MM.1S (cell line): ENCODE measurements at regions not wholly inside any gene's neighbourhood (a gene's known extent, or its start where the extent isn't known, plus 50 kb on each side); places are given as distances from the start of the nearest gene placed in this dataset.

Source experiments
- DNase-seq: peaks from one replicate; pipeline ENCODE4 v3.0.0-alpha.2; 2015
- H2AFZ ChIP-seq: fragments of 300-600 bp; sonication (generic); 2 replicates; pipeline ENCODE4 v1.6.0; 2016; ENCODE audit warnings: antibody characterized with exemption, low read length
- H3F3A ChIP-seq: fragments of 300-600 bp; sonication (generic); 2 replicates; pipeline ENCODE4 v1.6.1; 2016; ENCODE audit warnings: mild to moderate bottlenecking, antibody characterized with exemption, low read length, moderate library complexity, mixed read lengths; ENCODE audit not compliant: insufficient read depth
- H3K27ac ChIP-seq: fragments of 300-600 bp; sonication (generic); 2 replicates; pipeline ENCODE4 v1.5.1; 2016; ENCODE audit warnings: mild to moderate bottlenecking, low read length
- H3K27me3 ChIP-seq: fragments of 300-600 bp; sonication (generic); replicated peaks from 2 replicates; pipeline ENCODE4 v1.6.0; 2016; ENCODE audit warnings: low read length; ENCODE audit not compliant: insufficient read depth
- H3K36me3 ChIP-seq: fragments of 300-600 bp; sonication (generic); replicated peaks from 2 replicates; pipeline ENCODE4 v1.6.1; 2016; ENCODE audit warnings: mild to moderate bottlenecking, low read length, mixed read lengths; ENCODE audit not compliant: insufficient read depth
- H3K4me1 ChIP-seq: fragments of 300-600 bp; sonication (generic); 2 replicates; pipeline ENCODE4 v1.6.1; 2016; ENCODE audit warnings: low read length, mixed read lengths
- H3K4me2 ChIP-seq: fragments of 300-600 bp; sonication (generic); 2 replicates; pipeline ENCODE4 v1.6.0; 2016; ENCODE audit warnings: low read depth, low read length
- H3K4me3 ChIP-seq: fragments of 300-600 bp; sonication (generic); 2 replicates; pipeline ENCODE4 v1.5.1; 2016; ENCODE audit warnings: low read length, mixed read lengths
- H3K79me2 ChIP-seq: fragments of 300-600 bp; sonication (generic); 2 replicates; pipeline ENCODE4 v1.6.1; 2016; ENCODE audit warnings: mixed run types, low read length, mixed read lengths
- H3K9ac ChIP-seq: fragments of 300-600 bp; sonication (generic); 2 replicates; pipeline ENCODE4 v1.6.1; 2016; ENCODE audit warnings: low read length, mixed read lengths
- H3K9me2 ChIP-seq: fragments of 300-600 bp; sonication (generic); replicated peaks from 2 replicates; pipeline ENCODE4 v1.6.1; 2016; ENCODE audit warnings: mild to moderate bottlenecking, low read length, mixed read lengths; ENCODE audit not compliant: insufficient read depth
- H3K9me3 ChIP-seq: fragments of 300-600 bp; sonication (generic); replicated peaks from 2 replicates; pipeline ENCODE4 v1.6.1; 2016; ENCODE audit warnings: mild to moderate bottlenecking, low read length, mixed read lengths; ENCODE audit not compliant: insufficient read depth
- H4K20me1 ChIP-seq: fragments of 300-600 bp; sonication (generic); 2 replicates; pipeline ENCODE4 v1.6.1; 2016; ENCODE audit warnings: mild to moderate bottlenecking, low read length, moderate library complexity, mixed read lengths; ENCODE audit not compliant: insufficient read depth
- CTCF ChIP-seq: fragments of 300-600 bp; sonication (generic); IDR thresholded peaks from 2 replicates; pipeline ENCODE4 v1.5.1; 2016; ENCODE audit warnings: antibody characterized with exemption, low read length, mixed read lengths
- EZH2 ChIP-seq: fragments of 300-600 bp; sonication (generic); optimal IDR thresholded peaks from 2 replicates; pipeline ENCODE3; 2017; ENCODE audit warnings: low read depth, mild to moderate bottlenecking, antibody characterized with exemption, low read length, mixed read lengths
- EZH2phosphoT487 ChIP-seq: fragments of 300-600 bp; sonication (generic); IDR thresholded peaks from 2 replicates; pipeline ENCODE4 v1.6.1; 2018; ENCODE audit warnings: antibody characterized with exemption, low read length

- no peak overlapping the region for H3K4me2 ChIP-seq
- no peaks in the 10 kb centered on the region for H3K79me2 ChIP-seq
- no peaks in the 10 kb centered on the region for H3K9me3 ChIP-seq
- no peaks in the 10 kb centered on the region for H3K36me3 ChIP-seq
- H3K9me2 ChIP-seq, result no peaks in the 10 kb centered on the region
- H3F3A ChIP-seq, result no peaks in the 10 kb centered on the region
- TF ChIP-seq EZH2 (no peak), EZH2phosphoT487 (no peak), CTCF (no peak)
- no peaks in the 10 kb centered on the region for H4K20me1 ChIP-seq
- H3K27ac ChIP-seq, result no peak overlapping the region
- H3K9ac ChIP-seq, result no peak overlapping the region
- no peak overlapping the region for H2AFZ ChIP-seq
- no peak overlapping the region for H3K4me3 ChIP-seq
- no peaks in the 10 kb centered on the region for H3K4me1 ChIP-seq
- DNase-seq, result no peak
- no peaks in the 10 kb centered on the region for H3K27me3 ChIP-seq
These were observed 57.5 kb upstream of the HTR1A start for GRCh38 chr5:64019746-64020145.

GRCh38 chr5:64018966-64019365 is 56.7 kb upstream of the HTR1A start:
- no peaks in the 10 kb centered on the region for H3K27me3 ChIP-seq
- H2AFZ ChIP-seq, result no peak overlapping the region
- no peaks in the 10 kb centered on the region for H3K9me3 ChIP-seq
- H4K20me1 ChIP-seq, result no peaks in the 10 kb centered on the region
- no peak for TF ChIP-seq EZH2
- no peak for TF ChIP-seq EZH2phosphoT487
- TF ChIP-seq CTCF, result no peak
- no peak overlapping the region for H3K27ac ChIP-seq
- H3K36me3 ChIP-seq, result no peaks in the 10 kb centered on the region
- H3K4me2 ChIP-seq, result no peak overlapping the region
- no peak overlapping the region for H3K4me3 ChIP-seq
- H3F3A ChIP-seq, result no peaks in the 10 kb centered on the region
- no peaks in the 10 kb centered on the region for H3K4me1 ChIP-seq
- no peak overlapping the region for H3K9ac ChIP-seq
- no peak for DNase-seq
- H3K79me2 ChIP-seq, result no peaks in the 10 kb centered on the region
- H3K9me2 ChIP-seq, result no peaks in the 10 kb centered on the region

GRCh38 chr5:64015824-64016223 is 53.6 kb upstream of the HTR1A start:
- Histone ChIP-seq H3K9me2 (no peaks in the 10 kb centered on the region), H3K27me3 (no peaks in the 10 kb centered on the region), H3F3A (no peaks in the 10 kb centered on the region), H3K9me3 (no peaks in the 10 kb centered on the region), H3K9ac (no peak overlapping the region), H2AFZ (no peak overlapping the region), H3K36me3 (no peaks in the 10 kb centered on the region), H3K4me3 (no peak overlapping the region), H3K4me1 (no peaks in the 10 kb centered on the region), H3K4me2 (no peak overlapping the region), H3K79me2 (no peaks in the 10 kb centered on the region), H3K27ac (no peak overlapping the region), H4K20me1 (no peaks in the 10 kb centered on the region)
- TF ChIP-seq EZH2phosphoT487, result no peak
- TF ChIP-seq EZH2, result no peak
- no peak for TF ChIP-seq CTCF
- no peak for DNase-seq
